ENCODE measurements at regions not wholly inside any gene's neighbourhood (a gene's known extent, or its start where the extent isn't known, plus 50 kb on each side); places are given as distances from the start of the nearest gene placed in this dataset.

DNA sequence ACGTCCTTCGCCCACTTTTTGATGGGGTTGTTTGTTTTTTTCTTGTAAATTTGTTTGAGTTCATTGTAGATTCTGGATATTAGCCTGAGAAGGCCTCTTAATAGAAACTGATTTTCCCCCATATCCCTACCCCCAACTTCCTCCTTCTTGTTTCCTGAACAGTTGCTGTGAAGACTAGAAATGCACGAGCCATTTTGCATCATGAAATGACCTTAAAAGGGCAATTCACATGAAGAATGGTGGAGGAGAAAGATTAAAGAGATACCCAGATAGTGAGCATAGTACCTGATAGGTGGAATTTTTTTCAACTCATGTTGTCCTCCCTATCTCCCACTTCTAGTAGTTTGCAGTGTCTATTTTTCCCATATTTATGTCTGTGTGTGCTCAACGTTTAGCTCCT is 55.2 kb upstream of the KCNH8 start:
- DNase-seq, result no peak

DNA sequence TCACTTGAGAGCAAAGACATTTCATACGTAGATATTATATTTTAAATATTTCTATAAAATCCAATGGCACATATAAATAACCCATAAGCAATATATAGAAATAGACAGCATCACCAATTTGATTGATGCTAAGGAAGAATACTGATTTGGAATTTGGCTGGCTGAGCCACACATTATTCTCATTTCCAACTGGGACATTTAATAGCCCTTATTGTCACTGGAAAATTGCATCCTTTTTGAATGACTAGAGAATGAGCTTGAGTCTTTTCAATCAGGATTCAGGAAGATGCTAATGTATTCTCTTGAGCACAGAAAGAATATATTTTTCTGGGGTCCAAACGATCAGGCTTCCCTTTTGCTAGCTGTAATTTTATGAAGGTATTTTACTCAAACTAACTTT is 70.9 kb upstream of the KCNH8 start:
- no peak for DNase-seq

DNA sequence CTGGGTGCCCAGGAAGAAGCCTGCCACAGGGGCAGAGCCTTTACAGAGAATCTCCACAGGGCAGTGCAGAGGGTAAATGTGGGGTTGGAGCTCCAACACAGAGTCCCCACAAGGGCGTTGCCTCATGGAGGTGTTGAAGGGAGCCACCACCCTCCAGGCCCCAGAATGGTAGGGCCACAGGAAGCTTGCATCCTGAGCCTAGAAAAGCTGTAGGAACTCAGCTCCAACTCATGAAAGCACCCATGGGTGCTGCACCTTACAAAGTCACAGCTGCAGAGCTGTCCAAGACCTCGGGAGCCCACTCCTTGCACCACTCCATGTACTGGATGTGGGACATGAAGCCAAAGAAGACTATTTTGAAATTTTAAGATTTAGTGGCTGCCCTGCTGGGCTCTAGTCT is 73.3 kb upstream of the KCNH8 start:
- DNase-seq, result no peak

DNA sequence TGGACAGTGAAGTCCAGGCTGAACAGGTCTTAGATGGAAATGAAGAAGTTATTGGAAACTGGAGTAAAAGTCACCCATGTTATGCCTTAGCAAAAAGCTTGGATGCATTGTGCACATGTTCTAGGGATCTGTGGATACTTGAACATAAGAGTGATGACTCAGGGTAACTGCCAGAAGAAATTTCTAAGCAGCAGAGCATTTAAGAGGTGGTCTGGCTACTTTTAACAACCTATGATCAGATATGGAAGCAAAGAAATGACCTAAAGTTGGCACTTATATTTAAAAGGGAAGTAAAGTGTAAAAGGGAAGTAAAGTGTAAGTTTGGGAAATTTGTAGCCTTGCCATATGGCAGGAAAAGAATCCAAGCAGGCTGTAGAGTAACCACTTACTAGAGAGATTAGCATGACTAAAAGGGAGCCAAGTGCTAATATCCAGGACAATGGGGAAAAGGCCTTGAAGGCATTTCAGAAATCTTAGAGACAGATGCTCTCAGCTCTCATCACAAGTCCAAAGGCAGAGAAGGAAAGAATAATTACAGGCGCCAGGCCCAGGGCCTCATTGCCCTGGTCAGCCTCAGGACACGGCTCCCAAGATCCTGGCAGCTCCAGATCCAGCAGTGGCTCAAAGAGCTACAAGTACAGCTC is 73.9 kb upstream of the KCNH8 start:
- no peak for DNase-seq

DNA sequence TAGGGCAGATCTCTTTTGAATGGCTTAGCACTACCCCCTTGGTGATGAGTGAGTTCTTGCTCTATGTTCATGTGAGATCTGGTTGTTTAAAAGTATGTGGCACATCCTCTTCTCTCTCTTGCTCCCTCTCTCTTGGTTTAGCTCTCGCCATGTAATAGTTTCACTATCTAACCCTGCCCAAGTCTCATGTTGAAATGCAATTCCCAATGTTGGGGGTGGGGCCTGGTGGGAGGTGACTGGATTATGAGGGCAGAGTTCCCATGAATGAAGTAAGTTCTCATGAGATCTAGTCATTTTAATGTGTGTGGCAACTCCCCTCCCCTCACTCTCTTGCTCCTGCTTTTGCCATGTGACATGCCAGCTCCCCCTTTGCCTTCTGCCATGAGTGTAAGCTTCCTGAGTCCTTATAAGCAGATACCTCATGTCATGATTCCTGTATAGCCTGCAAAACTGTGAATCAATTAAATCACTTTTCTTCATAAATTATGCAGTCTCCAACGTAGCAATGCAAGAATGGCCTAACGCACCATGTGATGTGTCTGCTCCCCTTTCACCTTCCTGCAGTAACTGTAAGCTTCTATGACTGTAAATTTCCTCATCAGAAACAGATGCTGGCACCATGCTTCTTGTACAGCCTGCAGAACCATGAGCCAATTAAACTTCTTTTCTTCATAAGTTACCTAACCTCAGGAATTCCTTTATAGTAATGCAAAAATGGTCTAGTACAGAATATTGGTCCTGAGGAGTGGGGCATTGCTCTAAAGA is 74.8 kb upstream of the KCNH8 start:
- no peak for DNase-seq

DNA sequence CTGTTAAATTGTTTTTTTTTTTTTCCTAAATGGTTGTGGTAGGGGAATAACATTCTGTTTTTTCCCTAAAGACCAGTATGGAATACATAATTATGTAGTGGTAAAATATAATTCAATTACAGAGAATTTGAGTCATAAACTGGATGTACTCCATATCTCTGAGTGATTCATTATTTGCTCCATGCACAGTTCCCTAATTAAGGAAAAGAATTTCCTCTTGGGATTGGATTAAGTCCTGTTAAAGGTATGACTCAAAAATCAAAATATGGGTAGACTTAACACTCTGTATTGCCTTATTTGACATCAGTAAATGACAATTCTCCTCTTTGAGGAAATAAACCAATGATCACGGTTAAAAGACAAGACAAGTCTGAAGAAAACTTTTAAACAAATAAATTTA is 78.0 kb upstream of the KCNH8 start:
- DNase-seq, result no peak

DNA sequence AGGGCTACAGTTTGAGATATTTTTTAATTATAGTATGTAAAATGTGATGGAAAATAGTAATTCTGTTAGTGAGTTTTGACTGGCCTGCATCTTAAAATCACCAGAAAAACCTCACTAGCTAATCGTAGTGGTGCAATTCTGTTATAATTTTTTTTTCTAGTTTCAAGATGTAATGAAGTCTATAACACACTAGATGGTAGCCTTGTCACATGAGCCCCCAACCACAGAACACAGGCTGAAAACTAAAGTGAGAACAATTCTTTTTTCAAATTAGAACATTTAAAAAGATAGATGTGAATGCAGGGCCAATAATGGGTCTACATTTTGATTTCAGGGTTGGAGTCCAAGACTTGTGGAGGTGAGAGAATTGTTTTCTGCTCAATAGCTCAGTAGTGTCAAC is 83.3 kb upstream of the KCNH8 start:
- peak in 1 of 5 experiments; percentile 4 for DNase-seq

DNA sequence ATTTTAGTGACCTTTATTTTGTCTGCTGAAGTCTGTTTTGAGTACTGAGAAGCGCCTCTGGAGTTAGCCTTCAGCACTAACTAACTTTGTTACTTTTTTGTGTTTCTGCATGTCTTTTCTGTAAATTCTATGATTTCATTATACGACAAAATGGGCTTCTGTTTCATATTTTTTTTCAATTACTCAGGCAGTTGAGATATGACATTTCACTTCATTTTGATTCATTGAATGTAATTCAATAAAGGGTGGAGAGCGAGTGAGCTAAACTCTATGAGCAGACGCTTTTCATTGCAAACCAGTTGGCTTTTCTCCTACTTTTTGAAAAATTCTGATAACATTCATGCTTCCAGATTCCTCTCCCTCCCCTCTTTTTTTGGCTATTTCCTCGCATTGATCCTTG is 84.4 kb upstream of the KCNH8 start:
- DNase-seq, result no peak

DNA sequence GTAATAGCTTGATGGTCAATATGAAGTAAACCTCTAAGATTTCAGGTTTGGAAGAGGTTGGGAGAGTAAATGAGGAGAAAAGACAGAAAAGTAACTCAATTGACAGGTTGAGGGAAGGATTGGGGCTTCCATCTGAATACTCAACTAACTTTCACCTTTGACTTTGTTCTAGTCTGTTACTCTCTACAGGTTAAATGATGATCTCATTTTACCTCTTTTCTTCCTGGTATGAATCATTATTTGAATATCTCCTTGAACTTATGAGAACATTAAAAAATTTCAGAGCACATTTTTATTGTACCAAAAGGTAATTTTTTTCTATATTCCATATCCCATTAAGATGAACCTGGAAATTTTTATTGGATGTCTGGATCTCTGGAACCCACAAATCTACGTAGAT is 87.9 kb upstream of the KCNH8 start:
- no peak for DNase-seq

DNA sequence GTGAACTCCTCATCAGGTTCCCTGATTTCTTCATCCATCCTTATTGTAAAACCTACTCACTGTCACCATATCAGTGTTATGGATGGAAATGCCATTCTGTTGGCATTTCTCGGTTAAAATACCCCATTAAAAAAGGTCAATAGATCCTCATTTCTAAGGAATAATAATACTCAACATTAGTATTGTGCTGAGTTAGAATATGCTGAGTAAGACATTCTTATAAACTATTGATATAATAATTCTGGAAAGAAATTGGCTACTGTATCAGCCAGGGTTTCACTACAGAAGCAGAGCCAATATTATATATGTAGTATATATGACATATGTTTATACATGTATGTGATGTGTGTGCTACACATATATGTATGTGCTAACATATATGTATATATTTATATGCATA is 95.4 kb upstream of the KCNH8 start:
- no peak for DNase-seq

DNA sequence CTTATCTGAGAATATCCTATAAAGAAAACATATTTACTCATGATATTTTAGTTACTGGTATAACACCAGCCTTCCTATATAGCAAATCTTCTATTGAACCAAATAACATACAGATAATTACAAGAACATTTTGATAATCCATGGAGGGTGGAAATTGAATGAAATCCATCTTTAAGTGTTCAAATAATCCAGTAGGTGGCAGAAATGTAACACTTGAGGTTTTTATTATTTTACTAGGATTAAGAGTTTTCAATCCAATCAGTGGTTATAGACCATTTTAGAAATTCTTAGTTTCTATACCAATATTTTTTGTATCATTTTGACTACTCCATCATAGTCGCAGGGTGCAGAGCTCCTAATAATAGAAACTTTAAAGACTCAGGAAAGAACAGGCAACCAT is 101.9 kb upstream of the KCNH8 start:
- no peak for DNase-seq

DNA sequence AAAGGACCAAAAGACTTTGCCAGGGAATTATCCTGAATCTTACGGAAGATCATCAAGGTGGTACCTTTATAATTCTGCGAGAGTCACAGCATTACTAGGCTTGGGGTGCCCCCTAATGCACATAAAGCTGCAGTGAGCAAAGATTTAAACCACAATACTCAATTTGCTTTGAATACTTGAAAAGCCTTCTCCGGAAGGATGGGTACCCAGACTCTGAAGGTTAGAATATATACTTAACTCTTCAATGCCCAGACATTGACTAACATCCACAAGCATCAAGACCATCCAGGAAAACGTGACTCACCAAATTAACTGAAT is 117.8 kb upstream of the KCNH8 start:
- peak in 1 of 5 experiments; percentile 19 for DNase-seq

DNA sequence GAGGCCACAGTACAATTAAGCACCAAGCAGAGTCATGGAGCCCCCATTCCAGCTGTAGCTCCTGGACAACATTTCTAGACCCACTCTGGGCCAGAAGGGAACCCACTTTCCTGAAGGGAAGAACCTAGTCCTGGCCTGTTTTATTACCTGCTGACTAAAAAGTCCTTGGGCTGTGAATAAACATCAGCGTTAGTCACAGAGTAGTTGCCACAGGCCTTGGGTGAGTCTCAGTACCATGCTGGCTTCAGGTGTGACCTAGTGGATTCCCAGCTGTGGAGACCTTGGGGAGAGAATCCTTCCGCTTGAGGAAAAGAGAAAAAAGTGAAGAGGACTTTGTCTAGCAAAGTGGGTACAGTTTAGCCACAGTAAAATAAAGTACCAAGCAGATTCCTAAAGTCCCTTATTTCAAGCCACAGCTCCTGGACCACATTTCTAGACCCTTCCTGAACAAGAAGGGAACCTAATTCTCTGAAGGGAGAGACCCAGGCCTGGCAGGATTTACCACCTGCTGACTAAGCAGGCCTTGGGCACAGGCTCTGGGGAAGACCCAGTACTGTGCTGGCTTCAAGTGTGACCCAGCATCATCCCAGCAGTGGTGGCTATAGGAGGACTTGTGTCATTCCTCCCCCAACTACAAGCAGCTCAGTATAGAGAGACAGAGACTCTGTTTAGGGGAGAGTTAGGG is 118.3 kb upstream of the KCNH8 start:
- no peak for DNase-seq

DNA sequence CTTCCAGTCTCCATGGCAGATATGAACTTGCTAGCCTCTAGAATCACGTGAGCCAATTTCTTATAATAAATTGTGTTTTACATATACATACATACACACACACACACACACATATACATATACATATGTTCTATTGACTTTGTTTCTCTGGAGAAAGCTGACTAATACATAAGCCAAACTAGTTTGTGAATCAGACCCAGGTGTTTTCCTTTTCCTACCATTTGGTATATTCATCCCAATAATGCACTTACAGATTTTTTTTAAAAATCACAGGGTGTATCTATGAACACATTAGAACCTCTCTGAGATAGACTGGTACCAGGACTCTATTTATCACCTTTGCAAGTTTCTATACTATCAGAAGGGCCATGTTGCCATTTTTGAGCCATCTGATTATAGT is 122.9 kb upstream of the KCNH8 start:
- DNase-seq, result no peak

DNA sequence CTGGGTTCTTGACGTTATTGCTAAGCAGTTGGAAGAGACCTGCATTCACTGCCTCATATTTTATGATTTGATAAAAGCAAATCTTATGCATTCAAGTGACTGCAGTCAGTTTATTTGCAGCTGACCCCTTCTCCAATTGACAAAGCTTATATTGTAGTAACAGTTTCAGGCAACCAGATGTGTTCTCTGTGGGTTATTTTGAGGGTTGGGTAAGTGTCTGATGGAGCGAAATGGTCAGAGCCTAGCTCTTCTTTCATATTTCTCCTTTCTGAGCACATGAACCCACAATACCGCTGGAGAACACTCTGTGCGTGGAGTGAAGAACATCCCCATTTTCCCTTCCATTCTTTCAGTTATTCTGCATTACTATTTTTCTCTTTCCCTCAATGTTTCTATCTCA is 125.8 kb upstream of the KCNH8 start:
- no peak for DNase-seq

DNA sequence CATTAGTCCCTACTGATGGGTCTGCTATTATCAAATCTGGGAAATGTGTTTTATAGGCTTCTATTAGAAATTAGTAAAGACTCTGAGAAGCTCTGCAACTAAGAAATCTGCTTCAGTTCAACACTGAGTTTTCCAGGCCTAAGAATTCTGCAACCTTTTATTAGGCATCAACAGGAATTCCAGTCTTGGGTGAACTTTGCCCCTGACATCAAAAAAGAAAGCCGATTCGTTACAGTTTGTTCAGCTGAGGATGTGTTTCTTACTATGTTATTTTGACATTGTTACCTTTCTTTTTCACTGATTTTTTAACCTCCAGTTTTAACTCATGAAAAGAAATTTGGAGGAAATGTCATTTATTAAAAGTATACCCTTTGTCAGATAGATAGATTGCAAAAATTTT is 131.5 kb upstream of the KCNH8 start:
- DNase-seq, result no peak

DNA sequence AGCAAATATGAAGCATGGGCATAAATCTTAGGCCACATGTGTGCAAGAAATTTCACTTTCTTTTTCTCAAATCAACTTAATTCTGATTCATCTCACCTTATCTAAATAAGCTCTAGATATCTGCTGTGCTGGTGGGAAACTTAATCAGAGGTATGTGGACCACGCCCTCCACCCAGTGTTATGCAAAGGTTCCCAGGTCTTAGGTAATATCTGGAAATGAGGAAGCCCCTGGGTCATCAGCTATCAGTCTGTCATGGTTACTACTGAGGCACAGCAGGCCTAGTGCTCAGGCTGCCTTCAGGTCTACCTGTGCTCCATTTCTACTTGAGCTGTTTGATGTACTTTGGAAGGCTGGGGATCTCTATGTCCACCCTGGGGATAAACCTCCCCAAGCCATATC is 134.4 kb upstream of the KCNH8 start:
- no peak for DNase-seq

DNA sequence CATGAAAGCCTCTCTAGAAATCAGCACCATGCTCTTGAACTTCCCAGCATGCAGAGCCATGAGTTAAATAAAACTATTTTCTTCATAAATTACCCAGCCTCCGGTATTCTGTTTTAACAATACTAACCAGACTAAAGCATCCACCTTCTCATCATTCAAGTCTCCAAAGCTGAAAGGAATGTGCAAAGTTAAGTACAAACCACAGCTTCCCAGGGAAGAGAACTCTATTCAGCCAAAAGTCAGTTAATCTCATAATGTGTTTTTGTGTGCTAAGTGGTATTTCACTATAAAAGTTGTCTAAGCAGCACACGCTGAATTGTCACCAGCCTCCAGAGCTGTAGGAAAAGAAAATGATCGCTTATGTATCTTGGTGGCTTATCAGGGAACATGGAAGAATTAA is 135.5 kb upstream of the KCNH8 start:
- DNase-seq, result no peak

DNA sequence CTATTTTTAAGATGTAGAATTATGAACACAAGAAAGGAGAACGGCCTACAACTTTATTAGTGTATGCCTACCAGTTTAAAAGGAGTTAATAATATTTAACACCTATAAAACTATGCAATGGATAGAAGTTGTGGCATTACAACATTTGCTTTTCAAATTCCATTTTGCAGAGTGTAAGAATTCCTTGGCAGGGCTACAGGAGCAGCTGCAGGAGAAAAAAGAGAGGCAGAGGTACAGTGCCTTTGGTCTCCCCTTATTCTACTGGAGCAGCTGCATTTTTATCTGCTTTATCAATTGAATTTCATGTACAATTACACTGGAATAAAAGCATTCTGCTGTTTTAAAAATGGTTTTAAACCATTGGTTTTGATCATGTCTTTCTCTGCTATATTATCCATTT is 145.7 kb upstream of the KCNH8 start:
- no peak for DNase-seq

DNA sequence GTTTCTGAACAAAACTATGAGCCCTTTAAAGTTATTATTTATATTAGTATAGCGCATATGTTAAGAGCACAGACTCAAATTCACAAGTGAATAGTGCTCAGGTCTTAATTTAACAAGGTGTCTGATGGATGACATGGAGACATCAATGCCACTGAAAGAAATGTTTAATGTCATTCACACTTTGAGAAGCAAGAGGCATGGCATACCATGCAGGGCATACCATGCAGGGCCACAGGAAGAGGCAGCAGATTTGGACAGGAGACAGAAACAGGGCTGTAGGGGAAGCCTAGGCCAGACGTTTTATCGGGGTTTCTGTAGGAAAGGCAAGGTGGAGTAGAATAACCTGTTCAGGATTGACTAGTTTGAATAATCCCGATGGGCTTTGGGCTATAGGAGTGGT is 150.2 kb upstream of the KCNH8 start:
- DNase-seq, result no peak

DNA sequence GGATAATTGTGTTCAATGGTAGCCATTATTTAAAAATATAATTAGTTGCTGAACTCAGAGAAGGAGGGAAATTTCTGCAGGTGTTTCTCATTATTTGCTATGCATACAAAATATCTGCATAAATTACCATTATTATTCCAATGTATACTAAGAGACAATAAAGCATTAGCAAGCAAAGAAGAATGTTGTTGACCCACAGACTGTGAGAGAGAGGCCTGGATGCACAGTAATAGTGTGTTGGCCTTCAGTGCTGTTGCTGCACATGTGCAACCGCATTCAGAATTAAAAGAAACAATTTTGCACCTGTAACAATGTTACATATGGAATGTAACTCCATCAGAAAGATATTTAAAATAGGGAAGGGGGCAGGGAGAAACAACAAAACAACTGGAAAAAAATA is 155.6 kb upstream of the KCNH8 start:
- DNase-seq, result no peak

DNA sequence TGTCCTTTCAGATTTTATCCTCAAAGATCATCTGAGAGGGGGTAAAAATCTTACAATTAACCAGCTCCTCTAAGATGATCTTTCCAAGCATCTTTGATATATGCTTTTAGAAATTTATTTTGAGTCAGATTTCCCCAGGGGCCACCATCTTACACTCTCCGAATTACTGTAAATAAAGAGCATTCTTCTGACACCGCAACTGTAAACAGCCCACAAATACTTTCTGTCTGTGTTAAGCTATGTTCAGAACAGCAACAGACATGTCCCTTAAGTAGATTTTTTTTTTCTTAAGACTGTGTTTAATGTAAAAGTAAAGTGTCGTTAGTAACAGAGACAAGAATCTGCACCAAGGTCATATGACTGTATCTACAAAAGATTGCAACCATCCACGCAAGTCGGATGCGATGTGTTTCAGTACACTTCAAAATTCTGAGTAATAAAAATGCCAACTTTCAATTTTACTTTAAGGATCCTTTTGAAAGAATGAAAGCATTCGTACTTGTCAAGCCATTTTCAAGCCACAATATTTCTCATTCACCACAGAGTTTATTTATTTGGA is 159.0 kb upstream of the KCNH8 start:
- peak in 1 of 5 experiments; percentile 80 for DNase-seq

DNA sequence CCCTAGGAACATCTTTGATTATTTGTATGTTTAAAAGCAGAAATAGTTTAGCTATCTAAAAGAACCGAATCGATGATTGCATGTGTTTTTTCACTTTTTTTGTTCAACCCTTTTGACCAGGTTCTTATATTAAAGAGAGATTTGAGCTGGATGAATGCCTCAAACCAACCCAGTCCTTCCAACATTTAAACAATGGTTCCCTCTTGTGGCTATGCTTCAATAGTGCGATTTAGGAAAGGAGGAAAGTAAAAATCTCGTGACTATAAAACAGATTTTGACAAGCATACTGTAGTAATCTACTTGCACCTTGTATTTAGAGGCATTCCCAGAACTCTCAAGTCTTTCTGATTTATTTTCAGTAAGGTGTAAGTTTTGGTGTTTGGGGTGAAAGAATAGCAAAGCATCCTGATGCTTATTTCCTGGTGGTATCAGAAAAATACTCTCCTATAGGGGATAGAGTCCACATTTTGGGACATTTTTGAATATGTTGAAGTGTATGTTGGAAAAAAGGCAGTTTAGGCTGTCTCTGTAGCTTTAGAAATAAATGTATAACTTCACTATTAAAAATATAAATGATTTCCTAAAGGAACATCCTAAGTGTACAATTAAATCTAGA is 159.6 kb upstream of the KCNH8 start:
- DNase-seq, result peak in 1 of 5 experiments; percentile 78
